Central memory CD8-positive, alpha-beta T cell (primary cell): ENCODE measurements at regions not wholly inside any gene's neighbourhood (a gene's known extent, or its start where the extent isn't known, plus 50 kb on each side); places are given as distances from the start of the nearest gene placed in this dataset.
"Not testable (repeated sequence)": the region's sequence is repeated elsewhere in the genome, so short reads cannot be mapped to it uniquely, and the experiment has no call there.

Source experiments
- ATAC-seq: fragments of 150-1000 bp; cut with Tn5 transposase; replicated peaks from 2 replicates; pipeline ENCODE4 v1.10.0; 2022; ENCODE audit warnings: mild to moderate bottlenecking, moderate FRiP score, moderate number of reproducible peaks; ENCODE audit not compliant: poor library complexity, severe bottlenecking; ENCODE audit errors: extremely low read depth
- DNase-seq, 2 donors: peaks; one replicate each; pipeline ENCODE4 v3.0.0; 2021; ENCODE audit warnings: low spot score in 2 of 2
- H3K27ac Mint-ChIP-seq: one replicate; pipeline ENCODE4 v1.8.0; 2022; ENCODE audit warnings: low read depth, mild to moderate bottlenecking, moderate library complexity, mixed read lengths
- H3K27me3 Mint-ChIP-seq: one replicate; pipeline ENCODE4 v1.8.0; 2022; ENCODE audit warnings: mixed read lengths
- H3K36me3 Mint-ChIP-seq: one replicate; pipeline ENCODE4 v1.8.0; 2022; ENCODE audit warnings: mild to moderate bottlenecking, moderate library complexity, mixed read lengths; ENCODE audit not compliant: insufficient read depth
- H3K4me1 Mint-ChIP-seq: one replicate; pipeline ENCODE4 v1.8.0; 2022; ENCODE audit warnings: mixed read lengths
- H3K4me3 Mint-ChIP-seq: one replicate; pipeline ENCODE4 v1.8.0; 2022; ENCODE audit warnings: mild to moderate bottlenecking, moderate library complexity, mixed read lengths
- H3K9me3 Mint-ChIP-seq: one replicate; pipeline ENCODE4 v1.8.0; 2022; ENCODE audit warnings: mixed read lengths

GRCh38 chr2:48088994-48089393, 182.7 kb upstream of the FBXO11 start:
- no peaks in the 10 kb centered on the region for H3K9me3 Mint-ChIP-seq
- no peaks in the 10 kb centered on the region for H3K36me3 Mint-ChIP-seq
- no peaks in the 10 kb centered on the region for H3K27me3 Mint-ChIP-seq
- no peak overlapping the region for H3K4me3 Mint-ChIP-seq
- no peaks in the 10 kb centered on the region for H3K4me1 Mint-ChIP-seq
- ATAC-seq (no peak), DNase-seq (no peak)
- H3K27ac Mint-ChIP-seq = no peak overlapping the region

GRCh38 chr2:48089644-48090043, 183.3 kb upstream of the FBXO11 start:
- DNase-seq = no peak
- H3K36me3 Mint-ChIP-seq = no peaks in the 10 kb centered on the region
- H3K27me3 Mint-ChIP-seq = no peaks in the 10 kb centered on the region
- H3K4me3 Mint-ChIP-seq = no peak overlapping the region
- no peak overlapping the region for H3K27ac Mint-ChIP-seq
- no peak for ATAC-seq
- no peaks in the 10 kb centered on the region for H3K4me1 Mint-ChIP-seq
- H3K9me3 Mint-ChIP-seq = no peaks in the 10 kb centered on the region

- no peak for DNase-seq
- no peak for ATAC-seq
- H3K27me3 Mint-ChIP-seq = peaks cover 11% of the 10 kb centered on the region
- H3K27ac Mint-ChIP-seq = no peak overlapping the region
- no peak overlapping the region for H3K4me3 Mint-ChIP-seq
- no peaks in the 10 kb centered on the region for H3K4me1 Mint-ChIP-seq
- H3K36me3 Mint-ChIP-seq = peaks cover 1% of the 10 kb centered on the region
- no peaks in the 10 kb centered on the region for H3K9me3 Mint-ChIP-seq
Observed at GRCh38 chr2:48092846-48093803, 186.8 kb upstream of the FBXO11 start.

GRCh38 chr2:48096765-48097164, 190.5 kb upstream of the FBXO11 start:
- H3K27me3 Mint-ChIP-seq = peaks cover 43% of the 10 kb centered on the region
- not testable (repeated sequence) for H3K36me3 Mint-ChIP-seq

GRCh38 chr2:48098539-48098938, 192.2 kb upstream of the FBXO11 start:
- no peaks in the 10 kb centered on the region for H3K4me1 Mint-ChIP-seq
- DNase-seq = no peak
- no peak overlapping the region for H3K4me3 Mint-ChIP-seq
- peaks cover 1% of the 10 kb centered on the region for H3K36me3 Mint-ChIP-seq
- H3K27ac Mint-ChIP-seq = no peak overlapping the region
- peaks cover 58% of the 10 kb centered on the region for H3K27me3 Mint-ChIP-seq
- no peak for ATAC-seq
- H3K9me3 Mint-ChIP-seq = no peaks in the 10 kb centered on the region

More at GRCh38 chr2:48096765-48097164, 190.5 kb upstream of the FBXO11 start:
- not testable (repeated sequence) for H3K27ac Mint-ChIP-seq, H3K9me3 Mint-ChIP-seq, DNase-seq, ATAC-seq, H3K4me3 Mint-ChIP-seq, H3K4me1 Mint-ChIP-seq

GRCh38 chr2:48104418-48104817, 198.1 kb upstream of the FBXO11 start:
- H3K36me3 Mint-ChIP-seq = peaks cover 6% of the 10 kb centered on the region
- no peak for ATAC-seq
- DNase-seq = no peak
- H3K27me3 Mint-ChIP-seq = peaks cover 45% of the 10 kb centered on the region
- peaks cover 13% of the 10 kb centered on the region for H3K4me1 Mint-ChIP-seq
- H3K27ac Mint-ChIP-seq = no peak overlapping the region
- H3K9me3 Mint-ChIP-seq = no peaks in the 10 kb centered on the region
- H3K4me3 Mint-ChIP-seq = no peak overlapping the region

- ATAC-seq (no peak), DNase-seq (no peak)
- Mint-ChIP-seq H3K4me3 (peak overlapping the region; percentile 28), H3K27me3 (peaks cover 33% of the 10 kb centered on the region), H3K27ac (no peak overlapping the region), H3K9me3 (no peaks in the 10 kb centered on the region), H3K36me3 (peaks cover 6% of the 10 kb centered on the region), H3K4me1 (peaks cover 14% of the 10 kb centered on the region)
Observed at GRCh38 chr2:48105848-48106247, 199.6 kb upstream of the FBXO11 start.

- Mint-ChIP-seq H3K4me3 (no peak overlapping the region), H3K27me3 (peaks cover 17% of the 10 kb centered on the region), H3K9me3 (no peaks in the 10 kb centered on the region), H3K36me3 (peaks cover 10% of the 10 kb centered on the region), H3K27ac (peak overlapping the region; percentile 59), H3K4me1 (peaks cover 23% of the 10 kb centered on the region)
- no peak for ATAC-seq
- no peak for DNase-seq
Observed at GRCh38 chr2:48107326-48107925, 201.1 kb upstream of the FBXO11 start.

- Mint-ChIP-seq H3K4me3 (no peak overlapping the region), H3K36me3 (peaks cover 10% of the 10 kb centered on the region), H3K27me3 (peaks cover 9% of the 10 kb centered on the region), H3K27ac (peak overlapping the region; percentile 59), H3K9me3 (no peaks in the 10 kb centered on the region), H3K4me1 (peaks cover 26% of the 10 kb centered on the region)
- ATAC-seq (no peak), DNase-seq (no peak)
Observed at GRCh38 chr2:48108455-48108854, 202.2 kb upstream of the FBXO11 start.

GRCh38 chr2:48109491-48110204, 203.3 kb upstream of the FBXO11 start:
- H3K27me3 Mint-ChIP-seq = peaks cover 9% of the 10 kb centered on the region
- H3K27ac Mint-ChIP-seq = no peak overlapping the region
- ATAC-seq = no peak
- H3K4me3 Mint-ChIP-seq = no peak overlapping the region
- H3K36me3 Mint-ChIP-seq = peaks cover 10% of the 10 kb centered on the region
- H3K9me3 Mint-ChIP-seq = no peaks in the 10 kb centered on the region
- DNase-seq = no peak
- H3K4me1 Mint-ChIP-seq = peaks cover 35% of the 10 kb centered on the region

GRCh38 chr2:48110492-48110891, 204.0 kb upstream of the FOXN2 start:
- H3K27ac Mint-ChIP-seq = no peak overlapping the region
- H3K4me1 Mint-ChIP-seq = peaks cover 35% of the 10 kb centered on the region
- H3K4me3 Mint-ChIP-seq = peak overlapping the region; percentile 90
- no peak for DNase-seq
- H3K27me3 Mint-ChIP-seq = peaks cover 8% of the 10 kb centered on the region
- H3K36me3 Mint-ChIP-seq = peaks cover 10% of the 10 kb centered on the region
- no peaks in the 10 kb centered on the region for H3K9me3 Mint-ChIP-seq
- ATAC-seq = no peak

GRCh38 chr2:48112911-48113680, 201.4 kb upstream of the FOXN2 start:
- Mint-ChIP-seq H3K4me1 (peaks cover 23% of the 10 kb centered on the region), H3K27me3 (no peaks in the 10 kb centered on the region), H3K4me3 (no peak overlapping the region), H3K36me3 (peaks cover 3% of the 10 kb centered on the region), H3K27ac (peak overlapping the region; percentile 71), H3K9me3 (no peaks in the 10 kb centered on the region)
- DNase-seq = no peak
- no peak for ATAC-seq
